ENCODE measurements at regions not wholly inside any gene's neighbourhood (a gene's known extent, or its start where the extent isn't known, plus 50 kb on each side); places are given as distances from the start of the nearest gene placed in this dataset.

DNA sequence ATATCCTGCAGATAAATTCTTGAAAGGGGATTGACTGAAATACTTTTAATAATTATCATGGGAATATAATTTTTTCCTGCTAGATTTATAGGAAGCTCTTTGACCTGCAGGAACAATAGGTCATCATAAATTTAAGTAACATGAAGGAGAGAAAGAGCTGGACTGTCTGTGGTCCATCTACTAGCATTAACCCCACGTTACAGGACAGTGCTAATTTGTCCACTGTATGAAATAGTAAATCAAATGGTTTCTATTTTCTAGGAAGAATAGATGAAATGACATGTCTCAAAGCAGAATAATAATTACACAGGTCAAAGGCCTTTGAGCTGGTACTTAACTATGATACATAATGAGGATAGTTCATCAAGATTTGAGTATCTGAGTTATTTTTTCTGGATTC is 825.4 kb upstream of the CNTN5 start:
- H3K9me3 Mint-ChIP-seq, result no peaks in the 10 kb centered on the region; the same call in 1 of the 2 replicates
- H3K4me1 Mint-ChIP-seq (ENCODE audit: low read depth), result peaks cover 6% of the 10 kb centered on the region; the same call in 1 of the 2 replicates
- TF ChIP-seq, protein P1, sequence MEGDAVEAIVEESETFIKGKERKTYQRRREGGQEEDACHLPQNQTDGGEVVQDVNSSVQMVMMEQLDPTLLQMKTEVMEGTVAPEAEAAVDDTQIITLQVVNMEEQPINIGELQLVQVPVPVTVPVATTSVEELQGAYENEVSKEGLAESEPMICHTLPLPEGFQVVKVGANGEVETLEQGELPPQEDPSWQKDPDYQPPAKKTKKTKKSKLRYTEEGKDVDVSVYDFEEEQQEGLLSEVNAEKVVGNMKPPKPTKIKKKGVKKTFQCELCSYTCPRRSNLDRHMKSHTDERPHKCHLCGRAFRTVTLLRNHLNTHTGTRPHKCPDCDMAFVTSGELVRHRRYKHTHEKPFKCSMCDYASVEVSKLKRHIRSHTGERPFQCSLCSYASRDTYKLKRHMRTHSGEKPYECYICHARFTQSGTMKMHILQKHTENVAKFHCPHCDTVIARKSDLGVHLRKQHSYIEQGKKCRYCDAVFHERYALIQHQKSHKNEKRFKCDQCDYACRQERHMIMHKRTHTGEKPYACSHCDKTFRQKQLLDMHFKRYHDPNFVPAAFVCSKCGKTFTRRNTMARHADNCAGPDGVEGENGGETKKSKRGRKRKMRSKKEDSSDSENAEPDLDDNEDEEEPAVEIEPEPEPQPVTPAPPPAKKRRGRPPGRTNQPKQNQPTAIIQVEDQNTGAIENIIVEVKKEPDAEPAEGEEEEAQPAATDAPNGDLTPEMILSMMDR (IDR thresholded peaks at IDR 0.05), result no peak
- H3K27me3 Mint-ChIP-seq (ENCODE audit: insufficient read depth), result no peaks in the 10 kb centered on the region; the same call in 1 of the 2 replicates
- no peaks in the 10 kb centered on the region for H3K36me3 Mint-ChIP-seq (ENCODE audit: low read depth)
- no peak overlapping the region for H3K27ac Mint-ChIP-seq
- DNase-seq, result no peak
- no peak overlapping the region for H3K4me3 Mint-ChIP-seq

DNA sequence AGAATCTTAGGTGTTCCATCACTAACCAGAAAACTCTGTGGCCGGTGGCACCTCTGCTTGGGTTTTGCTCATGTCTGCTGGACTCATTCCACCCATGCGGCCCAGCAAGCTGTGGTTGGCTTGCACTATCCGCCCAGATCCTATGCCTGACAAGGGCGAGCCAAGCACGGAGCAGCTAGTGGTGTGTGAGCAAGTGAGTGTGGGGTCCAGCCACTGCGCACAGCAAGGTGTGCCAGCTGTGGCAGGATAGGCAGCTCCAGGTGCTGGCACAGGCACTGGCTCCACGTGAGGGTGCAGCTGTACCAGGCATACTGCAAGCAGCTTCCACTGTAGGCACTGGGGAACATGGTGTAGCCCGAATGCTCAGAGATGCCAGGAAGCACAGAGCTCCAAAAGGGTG is 813.7 kb upstream of the CNTN5 start:
- H3K27ac Mint-ChIP-seq, result no peak overlapping the region
- H3K9me3 Mint-ChIP-seq, result peaks cover 6% of the 10 kb centered on the region; the same call in 1 of the 2 replicates
- H3K4me1 Mint-ChIP-seq (ENCODE audit: low read depth), result no peaks in the 10 kb centered on the region
- H3K36me3 Mint-ChIP-seq (ENCODE audit: low read depth), result no peaks in the 10 kb centered on the region
- TF ChIP-seq, protein P1 (IDR thresholded peaks at IDR 0.05), result no peak
- DNase-seq, result no peak
- no peaks in the 10 kb centered on the region; the same call in 1 of the 2 replicates for H3K27me3 Mint-ChIP-seq (ENCODE audit: insufficient read depth)
- no peak overlapping the region for H3K4me3 Mint-ChIP-seq

DNA sequence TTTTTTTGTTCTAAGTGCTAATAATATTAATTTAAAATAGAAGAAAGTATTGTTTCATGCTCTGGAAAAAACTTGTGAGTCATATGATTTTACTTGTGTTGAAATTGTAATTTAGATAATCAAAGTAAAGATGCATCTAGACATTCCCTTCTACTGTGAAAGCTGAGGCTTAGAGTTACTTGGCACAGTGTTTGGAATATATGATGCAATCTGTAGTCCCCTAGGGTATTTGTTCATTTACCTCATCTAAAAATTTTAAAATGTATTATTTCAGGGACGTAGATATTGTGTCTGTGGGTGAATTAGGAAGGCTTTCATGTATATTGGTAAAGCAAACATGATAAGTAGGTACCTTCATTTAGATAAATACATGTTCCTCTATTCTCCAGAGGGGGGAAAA is 793.5 kb upstream of the CNTN5 start:
- no peak overlapping the region for H3K27ac Mint-ChIP-seq
- no peaks in the 10 kb centered on the region for H3K36me3 Mint-ChIP-seq (ENCODE audit: low read depth)
- no peaks in the 10 kb centered on the region for H3K9me3 Mint-ChIP-seq
- no peak overlapping the region for H3K4me3 Mint-ChIP-seq
- TF ChIP-seq, protein P1 (IDR thresholded peaks at IDR 0.05), result no peak
- DNase-seq, result no peak
- no peaks in the 10 kb centered on the region; the same call in 1 of the 2 replicates for H3K4me1 Mint-ChIP-seq (ENCODE audit: low read depth)
- no peaks in the 10 kb centered on the region for H3K27me3 Mint-ChIP-seq (ENCODE audit: insufficient read depth)

DNA sequence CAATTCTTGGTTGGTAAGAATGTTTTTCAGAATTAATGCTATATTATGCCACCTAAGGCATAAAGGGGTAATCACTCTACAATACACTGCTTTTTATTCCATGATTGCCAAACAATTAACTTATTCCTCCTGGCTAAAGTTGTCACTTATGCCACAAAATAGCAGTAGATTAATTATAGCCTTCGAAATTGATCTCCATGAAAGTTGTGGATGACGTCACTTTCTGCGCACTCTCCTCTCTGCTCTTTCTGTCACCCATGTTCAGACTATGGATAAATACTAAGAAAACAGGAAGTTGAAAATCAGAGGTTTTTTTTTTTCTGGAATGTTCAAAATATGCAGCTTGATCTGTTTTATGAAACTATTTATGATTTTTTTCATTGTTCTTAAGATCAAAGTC is 790.1 kb upstream of the CNTN5 start:
- no peak overlapping the region for H3K4me3 Mint-ChIP-seq
- no peak for DNase-seq
- no peaks in the 10 kb centered on the region for H3K9me3 Mint-ChIP-seq
- no peaks in the 10 kb centered on the region; the same call in 1 of the 2 replicates for H3K4me1 Mint-ChIP-seq (ENCODE audit: low read depth)
- H3K27me3 Mint-ChIP-seq (ENCODE audit: insufficient read depth), result no peaks in the 10 kb centered on the region
- TF ChIP-seq, protein P1 (IDR thresholded peaks at IDR 0.05), result no peak
- no peak overlapping the region for H3K27ac Mint-ChIP-seq
- H3K36me3 Mint-ChIP-seq (ENCODE audit: low read depth), result no peaks in the 10 kb centered on the region

DNA sequence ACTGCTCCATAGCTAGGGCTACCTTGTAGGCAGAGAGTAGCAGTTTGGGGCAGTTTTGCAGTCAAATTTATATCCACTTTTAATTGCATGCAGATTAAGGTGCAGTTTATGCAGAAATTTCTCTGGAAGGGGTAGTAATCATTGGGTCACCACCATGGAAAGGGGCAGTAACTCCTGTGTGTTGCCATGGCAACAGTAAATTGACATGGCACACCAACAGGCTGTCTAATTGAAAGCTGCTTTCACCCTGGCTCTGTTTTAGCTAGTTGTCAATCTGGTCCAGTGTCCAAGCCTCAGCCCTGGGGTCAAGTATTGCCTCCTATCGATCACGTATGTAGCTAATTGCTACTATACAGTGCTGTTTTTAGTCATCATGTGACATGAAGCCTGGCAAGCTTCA is 786.1 kb upstream of the CNTN5 start:
- Mint-ChIP-seq H3K4me1 (ENCODE audit: low read depth) (no peaks in the 10 kb centered on the region; the same call in 1 of the 2 replicates), H3K36me3 (ENCODE audit: low read depth) (no peaks in the 10 kb centered on the region), H3K4me3 (no peak overlapping the region), H3K27ac (no peak overlapping the region), H3K27me3 (ENCODE audit: insufficient read depth) (no peaks in the 10 kb centered on the region), H3K9me3 (peaks cover 5% of the 10 kb centered on the region; the same call in 1 of the 2 replicates)
- TF ChIP-seq, protein P1 (IDR thresholded peaks at IDR 0.05), result no peak
- DNase-seq, result no peak

DNA sequence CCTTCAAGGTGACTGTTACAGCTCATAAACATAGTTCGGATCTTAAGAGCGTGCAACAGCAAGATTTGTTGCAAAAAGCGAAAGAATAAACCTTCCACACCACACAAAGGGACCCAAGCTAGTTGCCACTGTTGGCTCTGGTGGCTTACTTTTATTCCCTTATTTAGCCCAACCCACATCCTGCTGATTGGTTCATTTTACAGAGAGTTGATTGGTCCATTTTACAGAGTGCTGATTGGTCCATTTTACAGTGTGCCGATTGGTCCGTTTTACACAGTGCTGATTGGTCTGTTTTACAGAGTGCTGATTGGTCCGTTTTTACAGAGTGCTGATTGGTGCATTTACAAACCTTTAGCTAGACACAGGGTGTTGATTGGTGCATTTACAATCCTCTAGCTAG is 776.9 kb upstream of the CNTN5 start:
- H3K36me3 Mint-ChIP-seq (ENCODE audit: low read depth), result peaks cover 9% of the 10 kb centered on the region; the same call in 1 of the 2 replicates
- H3K27me3 Mint-ChIP-seq (ENCODE audit: insufficient read depth), result no peaks in the 10 kb centered on the region
- H3K4me1 Mint-ChIP-seq (ENCODE audit: low read depth), result peaks cover 8% of the 10 kb centered on the region; the same call in 1 of the 2 replicates
- H3K27ac Mint-ChIP-seq, result no peak overlapping the region
- TF ChIP-seq, protein P1 (IDR thresholded peaks at IDR 0.05), result no peak
- H3K4me3 Mint-ChIP-seq, result no peak overlapping the region
- no peak for DNase-seq
- peaks cover 15% of the 10 kb centered on the region; the same call in 1 of the 2 replicates for H3K9me3 Mint-ChIP-seq
